Sciatic nerve (tissue), 2 donors: ENCODE measurements at regions not wholly inside any gene's neighbourhood (a gene's known extent, or its start where the extent isn't known, plus 50 kb on each side); places are given as distances from the start of the nearest gene placed in this dataset.

Source experiments
- ATAC-seq: fragments of 200-7000 bp; cut with Tn5 transposase; one replicate; pipeline ENCODE4 v1.9.1; 2020; ENCODE audit warnings: mild to moderate bottlenecking, moderate library complexity
- DNase-seq: peaks from one replicate; pipeline ENCODE4 v3.0.0-alpha.2; 2020; ENCODE audit warnings: low spot score
- intact Hi-C: fragments of 100-400 bp; cut with DNase I; formaldehyde crosslinking; loops from one replicate; pipeline ENCODE4 v1.14.2; 2022
- donor health status: DM: no; HTN: no; CAD: no.
- donor health status: DM: no; HTN: no; CAD: no.

GRCh38 chr6:101263596-101263995, 129.9 kb upstream of the GRIK2 start:
- intact Hi-C loops, result no loop called here
- ATAC-seq (no peak), DNase-seq (no peak)

GRCh38 chr6:101266063-101266462, 127.4 kb upstream of the GRIK2 start:
- DNase-seq (no peak), ATAC-seq (no peak)
- intact Hi-C loops, result no loop called here

GRCh38 chr6:101268541-101268940, 125.0 kb upstream of the GRIK2 start:
- no peak for DNase-seq
- intact Hi-C loops, result no loop called here
- no peak for ATAC-seq

- intact Hi-C loops, result no loop called here
- DNase-seq (no peak), ATAC-seq (no peak)
Observed at GRCh38 chr6:101275251-101275650, 118.3 kb upstream of the GRIK2 start.

DNA sequence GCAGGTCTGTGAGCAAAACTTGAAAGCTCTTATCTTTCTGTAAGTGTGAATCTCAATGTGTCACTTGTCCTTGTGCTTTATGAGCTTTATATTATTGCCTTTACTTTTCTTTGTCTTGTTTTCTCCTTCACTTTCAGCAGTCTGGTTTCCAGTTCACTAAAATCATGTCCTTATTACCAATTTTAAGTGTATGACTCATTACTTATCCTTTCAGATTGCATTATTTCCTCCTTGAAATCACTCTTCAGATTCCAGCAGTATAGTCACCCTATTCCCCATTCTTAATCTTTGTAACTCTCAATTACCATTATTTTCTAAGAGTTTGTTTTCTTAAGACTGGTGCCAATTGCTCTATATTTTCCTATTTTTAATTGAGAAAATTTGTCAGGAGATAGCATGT, 117.4 kb upstream of the GRIK2 start:
- ATAC-seq (no peak), DNase-seq (no peak)
- intact Hi-C loops, result no loop called here

- intact Hi-C loops, result no loop called here
- ATAC-seq (no peak), DNase-seq (no peak)
Observed at GRCh38 chr6:101279410-101279809, 114.1 kb upstream of the GRIK2 start.

- intact Hi-C loops, result no loop called here
- ATAC-seq (no peak), DNase-seq (no peak)
Observed at GRCh38 chr6:101281266-101281665, 112.2 kb upstream of the GRIK2 start.

DNA sequence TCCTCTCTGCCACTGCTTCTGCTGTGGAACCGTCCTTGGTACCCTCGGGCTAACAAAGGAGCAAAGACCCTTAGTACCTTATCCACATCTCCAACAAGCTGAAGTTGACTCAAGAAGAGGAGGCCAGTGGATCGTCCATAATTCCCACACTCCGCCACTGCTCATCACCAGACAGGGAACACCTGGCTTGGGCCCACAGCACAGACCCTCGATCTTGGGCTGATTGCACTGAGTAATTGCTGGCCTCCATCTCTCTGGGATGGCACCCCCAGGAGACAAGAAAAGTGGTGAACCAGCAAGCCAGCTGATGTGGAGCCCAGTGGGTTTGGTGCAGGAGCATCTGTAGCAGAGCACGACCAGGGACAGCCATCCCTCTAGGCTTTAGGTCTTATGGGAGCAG, 109.4 kb upstream of the GRIK2 start:
- ATAC-seq (no peak), DNase-seq (no peak)
- intact Hi-C loops, result no loop called here

DNA sequence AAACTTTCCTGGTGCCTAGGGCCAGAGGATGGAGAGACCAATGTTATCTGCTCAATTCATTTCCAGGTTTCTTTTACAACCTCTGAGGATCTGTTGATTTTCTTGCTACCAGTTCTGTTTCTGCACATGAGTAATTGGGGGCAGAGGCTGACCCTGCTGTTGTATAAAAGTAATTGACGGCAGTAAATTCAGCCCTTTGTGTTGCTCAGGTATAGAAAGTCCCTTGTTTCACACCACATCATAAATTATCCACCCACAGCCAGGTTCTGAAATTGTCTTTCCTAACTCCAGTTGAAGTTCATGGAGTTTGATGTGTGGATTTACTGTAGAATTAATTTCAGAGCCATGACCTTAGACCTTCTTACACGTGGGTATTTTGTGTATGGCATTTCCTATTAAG, 107.4 kb upstream of the GRIK2 start:
- ATAC-seq (no peak), DNase-seq (no peak)
- intact Hi-C loops, result no loop called here

DNA sequence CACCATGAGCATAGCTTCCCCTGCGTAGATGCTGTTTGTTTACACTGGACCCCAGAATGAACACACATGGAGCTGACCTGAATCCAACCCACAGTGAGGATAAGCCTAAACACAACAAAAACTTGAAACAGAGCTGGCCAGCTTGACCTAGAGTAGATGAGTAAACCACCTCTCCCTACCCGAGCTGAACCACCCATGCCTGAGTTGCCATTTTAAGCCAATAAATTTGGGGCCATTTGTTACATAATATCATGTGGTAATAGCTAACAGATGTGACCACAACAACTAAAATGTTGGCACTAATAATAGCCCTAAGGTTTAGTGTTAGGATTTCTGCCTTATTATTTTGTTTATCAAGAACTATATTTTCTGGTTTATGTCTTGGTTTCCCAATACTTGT, 103.2 kb upstream of the GRIK2 start:
- ATAC-seq (peak; percentile 84), DNase-seq (no peak)
- intact Hi-C loops, result no loop called here

GRCh38 chr6:101294051-101294638, 99.4 kb upstream of the GRIK2 start:
- DNase-seq (no peak), ATAC-seq (no peak)
- intact Hi-C loops, result no loop called here

DNA sequence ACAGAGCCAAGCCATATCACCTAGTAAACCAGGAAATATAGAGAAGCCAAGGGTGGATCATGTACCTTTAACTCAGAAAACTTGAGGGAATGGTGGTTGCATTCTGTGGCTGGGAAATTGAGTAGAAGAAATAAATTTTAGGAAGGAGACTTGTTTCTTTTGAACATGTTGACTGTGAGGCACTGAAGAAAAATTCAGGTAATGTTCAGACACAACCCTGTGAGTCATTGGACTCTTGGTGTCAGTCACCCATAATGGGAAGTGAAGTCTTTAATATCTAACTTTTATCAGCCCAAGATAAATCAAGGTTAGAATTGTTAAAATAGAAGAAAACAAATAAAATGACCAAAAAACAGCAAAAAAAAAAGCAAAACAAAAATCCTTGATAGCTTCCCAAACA, 98.8 kb upstream of the GRIK2 start:
- no peak for DNase-seq
- intact Hi-C loops, result no loop called here
- ATAC-seq, result no peak

- ATAC-seq (peak; percentile 72), DNase-seq (no peak)
- intact Hi-C loops, result no loop called here
Observed at GRCh38 chr6:101296169-101296960, 97.1 kb upstream of the GRIK2 start.

GRCh38 chr6:101302593-101302992, 90.9 kb upstream of the GRIK2 start:
- ATAC-seq (no peak), DNase-seq (no peak)
- intact Hi-C loops, result no loop called here

- intact Hi-C loops, result no loop called here
- ATAC-seq, result no peak
- DNase-seq, result no peak
Observed at GRCh38 chr6:101303495-101303894, 90.0 kb upstream of the GRIK2 start.

- intact Hi-C loops, result no loop called here
Observed at GRCh38 chr6:101312652-101313051, 80.9 kb upstream of the GRIK2 start.

DNA sequence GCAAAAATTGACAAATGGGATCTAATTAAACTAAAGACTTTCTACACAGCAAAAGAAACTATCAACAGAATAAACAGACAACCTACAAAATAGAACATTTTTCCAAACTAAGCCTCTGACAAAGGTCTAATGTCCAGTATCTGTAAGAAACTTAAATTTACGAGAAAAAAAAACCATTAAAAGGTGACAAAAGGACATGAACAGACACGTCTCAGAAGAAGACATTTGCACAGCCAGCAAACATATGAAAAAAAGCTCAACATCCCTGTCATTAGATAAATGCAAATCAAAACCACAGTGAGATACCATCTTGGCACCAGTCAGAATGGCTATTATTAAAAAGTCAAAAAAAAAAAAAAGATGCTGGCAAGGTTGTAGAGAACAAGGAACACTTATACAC, 70.6 kb upstream of the GRIK2 start:
- DNase-seq (no peak), ATAC-seq (no peak)
- intact Hi-C loops, result no loop called here

More at GRCh38 chr6:101312652-101313051, 80.9 kb upstream of the GRIK2 start:
- DNase-seq (no peak), ATAC-seq (no peak)

DNA sequence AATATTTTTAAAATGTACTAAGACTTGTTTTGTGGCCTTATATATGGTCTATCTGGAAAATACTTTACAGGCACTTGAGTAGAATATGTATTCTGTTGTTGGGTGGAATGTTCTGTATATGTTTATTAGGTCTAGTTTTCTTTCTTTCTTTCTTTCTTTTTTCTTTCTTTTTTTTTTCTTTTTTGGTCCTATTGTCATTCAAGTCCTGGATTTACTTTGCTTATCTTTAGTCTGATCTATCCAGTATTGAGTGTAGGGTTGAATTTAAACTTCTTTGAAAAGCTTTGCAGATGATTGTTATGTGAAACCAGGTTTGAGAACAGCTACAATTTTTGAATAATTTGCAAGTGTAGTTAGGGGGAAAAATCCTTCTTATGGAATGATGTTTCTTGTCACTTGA, 67.1 kb upstream of the GRIK2 start:
- DNase-seq (no peak), ATAC-seq (no peak)
- intact Hi-C loops, result no loop called here

GRCh38 chr6:101341926-101342325, 51.6 kb upstream of the GRIK2 start:
- DNase-seq (no peak), ATAC-seq (no peak)
- intact Hi-C loops, result no loop called here
